Peyer's patch (tissue), 4 donors: ENCODE measurements at regions not wholly inside any gene's neighbourhood (a gene's known extent, or its start where the extent isn't known, plus 50 kb on each side); places are given as distances from the start of the nearest gene placed in this dataset.

Experiments
- POLR2A ChIP-seq, 2 donors: fragments of 450-650 bp; IDR thresholded peaks; one replicate each; pipeline ENCODE4 v1.5.1; 2017; ENCODE audit warnings: antibody characterized with exemption in 2 of 2, mild to moderate bottlenecking in 2 of 2, moderate library complexity in 2 of 2
- TF ChIP-seq, protein P1 (sequence below), 6 experiments: fragments of 450-650 bp in 4 of 6; fragments of 200-600 bp in 2 of 6; sonication (generic) in 1 of 6; IDR thresholded peaks; one replicate each; pipeline ENCODE4 v1.5.1; 2017 to 2019; ENCODE audit warnings: antibody characterized with exemption in 6 of 6, mild to moderate bottlenecking in 3 of 6, moderate library complexity in 1 of 6

DNA sequence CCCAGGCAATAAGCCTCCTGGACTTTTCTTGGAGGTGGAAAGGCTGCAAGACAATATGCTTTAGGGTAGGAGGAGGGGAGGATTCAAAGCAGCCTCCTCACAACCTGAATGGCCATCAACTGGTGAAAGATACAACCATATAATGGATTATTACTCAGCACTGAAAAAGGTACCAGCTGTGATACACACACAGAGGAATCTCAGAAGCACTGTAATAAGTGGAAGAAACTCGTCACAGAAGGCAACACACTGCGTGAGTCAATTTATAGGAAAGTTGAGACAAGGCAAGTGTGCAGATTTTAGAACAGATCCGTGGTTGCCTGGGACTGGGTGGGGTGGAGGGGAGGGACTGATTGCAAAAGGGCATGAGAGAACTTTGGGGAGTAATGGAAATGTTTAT lies 64.9 kb upstream of the ZBTB40 start:
- no peak for TF ChIP-seq POLR2A (IDR thresholded peaks at IDR 0.05)
- TF ChIP-seq, protein P1, sequence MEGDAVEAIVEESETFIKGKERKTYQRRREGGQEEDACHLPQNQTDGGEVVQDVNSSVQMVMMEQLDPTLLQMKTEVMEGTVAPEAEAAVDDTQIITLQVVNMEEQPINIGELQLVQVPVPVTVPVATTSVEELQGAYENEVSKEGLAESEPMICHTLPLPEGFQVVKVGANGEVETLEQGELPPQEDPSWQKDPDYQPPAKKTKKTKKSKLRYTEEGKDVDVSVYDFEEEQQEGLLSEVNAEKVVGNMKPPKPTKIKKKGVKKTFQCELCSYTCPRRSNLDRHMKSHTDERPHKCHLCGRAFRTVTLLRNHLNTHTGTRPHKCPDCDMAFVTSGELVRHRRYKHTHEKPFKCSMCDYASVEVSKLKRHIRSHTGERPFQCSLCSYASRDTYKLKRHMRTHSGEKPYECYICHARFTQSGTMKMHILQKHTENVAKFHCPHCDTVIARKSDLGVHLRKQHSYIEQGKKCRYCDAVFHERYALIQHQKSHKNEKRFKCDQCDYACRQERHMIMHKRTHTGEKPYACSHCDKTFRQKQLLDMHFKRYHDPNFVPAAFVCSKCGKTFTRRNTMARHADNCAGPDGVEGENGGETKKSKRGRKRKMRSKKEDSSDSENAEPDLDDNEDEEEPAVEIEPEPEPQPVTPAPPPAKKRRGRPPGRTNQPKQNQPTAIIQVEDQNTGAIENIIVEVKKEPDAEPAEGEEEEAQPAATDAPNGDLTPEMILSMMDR (IDR thresholded peaks at IDR 0.05), result no peak
